Skin epidermis (tissue), 12 donors: ENCODE measurements at regions not wholly inside any gene's neighbourhood (a gene's known extent, or its start where the extent isn't known, plus 50 kb on each side); places are given as distances from the start of the nearest gene placed in this dataset.
"Not testable (repeated sequence)": the region's sequence is repeated elsewhere in the genome, so short reads cannot be mapped to it uniquely, and the experiment has no call there.

Source experiments
- H3K27ac ChIP-seq, 21 experiments: fragments of 200-600 bp; sonication (generic) in 11 of 21; one replicate each; pipeline ENCODE4 v1.5.0; 2020; ENCODE audit warnings: mild to moderate bottlenecking in 3 of 21, inconsistent platforms in 2 of 21, moderate library complexity in 2 of 21
- H3K4me3 ChIP-seq, 7 experiments: fragments of 200-600 bp; sonication (generic) in 2 of 7; one replicate each; pipeline ENCODE4 v1.5.0; 2020; ENCODE audit warnings: inconsistent platforms in 2 of 7, mild to moderate bottlenecking in 2 of 7, moderate library complexity in 1 of 7

DNA sequence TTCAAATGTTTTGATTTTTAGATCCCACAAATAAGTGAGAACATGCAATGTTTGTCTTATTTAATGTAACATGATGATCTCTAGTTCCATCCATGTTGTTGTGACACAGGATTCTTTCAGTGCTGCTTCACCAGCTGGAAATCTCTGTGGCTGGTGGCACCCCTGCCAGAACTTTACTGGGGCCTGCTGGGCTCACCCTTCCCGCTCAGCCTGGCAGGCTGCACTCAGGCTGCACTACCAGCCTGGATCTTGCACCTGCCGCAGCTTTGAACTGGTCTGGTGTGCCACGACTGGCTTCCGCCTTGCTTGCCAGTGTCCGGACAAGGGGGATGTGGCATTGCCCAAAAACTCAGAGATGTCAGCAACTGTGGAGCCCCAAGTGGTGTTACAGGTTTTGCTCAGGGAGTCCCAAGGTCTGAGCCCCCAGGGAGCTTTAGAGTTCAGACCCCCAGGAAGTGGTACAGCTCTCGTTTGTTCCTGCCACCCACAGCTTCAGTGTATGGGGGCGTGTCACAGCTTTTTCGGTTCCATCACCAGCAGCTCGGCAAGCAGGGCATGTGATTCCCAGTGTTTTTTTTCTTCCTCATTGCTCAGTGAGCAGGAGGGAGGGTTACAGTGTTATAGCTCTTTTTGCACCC, 72.3 kb upstream of the SYNCRIP start:
- H3K4me3 ChIP-seq, result no peak overlapping the region
- no peak overlapping the region for H3K27ac ChIP-seq

GRCh38 chr6:85712346-85712745, 69.7 kb upstream of the SYNCRIP start:
- H3K27ac ChIP-seq, result no peak overlapping the region
- no peak overlapping the region for H3K4me3 ChIP-seq

DNA sequence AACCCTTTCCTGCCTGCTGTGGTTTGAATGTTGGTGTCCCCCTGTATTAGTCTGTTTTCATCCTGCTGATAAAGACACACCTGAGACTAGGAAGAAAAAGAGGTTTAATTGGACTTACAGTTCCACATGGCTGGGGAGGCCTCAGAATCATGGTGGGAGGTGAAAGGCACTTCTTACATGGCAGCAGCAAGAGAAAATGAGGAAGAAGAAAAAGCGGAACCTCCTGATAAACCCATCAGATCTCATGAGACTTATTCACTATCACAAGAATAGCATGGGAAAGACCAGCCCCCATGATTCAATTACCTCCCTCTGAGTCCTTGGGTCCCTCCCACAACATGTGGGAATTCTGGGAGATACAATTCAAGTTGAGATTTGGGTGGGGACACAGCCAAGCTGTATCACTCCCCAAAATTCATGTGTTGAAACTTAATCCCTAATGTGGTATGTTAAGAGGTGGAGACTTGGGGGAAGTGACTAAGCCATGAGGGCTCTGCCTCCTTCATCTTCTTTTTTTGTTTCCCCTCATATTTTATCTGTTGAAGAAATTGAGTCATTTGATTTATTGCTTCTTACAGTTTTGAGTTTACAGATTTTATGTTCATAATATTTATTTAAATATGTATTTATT, 64.9 kb upstream of the SYNCRIP start:
- H3K4me3 ChIP-seq, H3K27ac ChIP-seq: not testable (repeated sequence)

GRCh38 chr6:85706272-85706671, 63.6 kb upstream of the SYNCRIP start:
- Histone ChIP-seq H3K4me3 (no peak overlapping the region), H3K27ac (no peak overlapping the region)

GRCh38 chr6:85705220-85705619, 62.5 kb upstream of the SYNCRIP start:
- H3K4me3 ChIP-seq, result no peak overlapping the region
- no peak overlapping the region for H3K27ac ChIP-seq

GRCh38 chr6:85703406-85703805, 60.7 kb upstream of the SYNCRIP start:
- H3K27ac ChIP-seq, result no peak overlapping the region
- H3K4me3 ChIP-seq, result no peak overlapping the region
